Heart left ventricle (tissue), 16 donors: ENCODE measurements at regions not wholly inside any gene's neighbourhood (a gene's known extent, or its start where the extent isn't known, plus 50 kb on each side); places are given as distances from the start of the nearest gene placed in this dataset.
A peak's percentile ranks its signal among the peaks of the same experiment; 100 is the strongest.

Experiments used
- ATAC-seq, 4 donors: fragments of 200-7000 bp; cut with Tn5 transposase; one replicate each; pipeline ENCODE4 v1.9.1; 2020 to 2022; ENCODE audit warnings: moderate library complexity in 4 of 4, mild to moderate bottlenecking in 3 of 4, moderate number of reproducible peaks in 1 of 4
- DNase-seq, 5 donors: peaks; one replicate each; pipeline ENCODE4 v3.0.0-alpha.2; 2020
- H3K27ac ChIP-seq, 12 donors: fragments of 200-600 bp; sonication (generic) in 4 of 12; one replicate each; pipeline versions ENCODE4 v1.5.0 to v1.8.0; 2016 to 2022; ENCODE audit warnings: mild to moderate bottlenecking in 2 of 12
- H3K27me3 ChIP-seq, 9 donors: fragments of 200-600 bp; sonication (generic) in 2 of 9; one replicate each; pipeline versions ENCODE4 v1.5.1 to v1.8.0; 2016 to 2022; ENCODE audit warnings: mild to moderate bottlenecking in 3 of 9
- H3K36me3 ChIP-seq, 9 donors: fragments of 200-600 bp; sonication (generic) in 2 of 9; one replicate each; pipeline versions ENCODE4 v1.5.0 to v1.8.0; 2018 to 2022; ENCODE audit warnings: mild to moderate bottlenecking in 2 of 9
- H3K4me1 ChIP-seq, 12 donors: fragments of 200-600 bp; sonication (generic) in 4 of 12; one replicate each; pipeline versions ENCODE4 v1.5.0 to v1.8.0; 2016 to 2022; ENCODE audit warnings: mild to moderate bottlenecking in 3 of 12
- H3K4me3 ChIP-seq, 12 donors: fragments of 200-600 bp; sonication (generic) in 4 of 12; one replicate each; pipeline versions ENCODE4 v1.5.0 to v1.8.0; 2017 to 2022; ENCODE audit warnings: mild to moderate bottlenecking in 9 of 12, moderate library complexity in 4 of 12
- H3K9me3 ChIP-seq, 12 donors: fragments of 200-600 bp; sonication (generic) in 4 of 12; one replicate each; pipeline versions ENCODE4 v1.5.0 to v1.8.0; 2016 to 2022; ENCODE audit warnings: mild to moderate bottlenecking in 1 of 12
- CTCF ChIP-seq, 12 donors: fragments of 200-600 bp; sonication (generic) in 4 of 12; IDR thresholded peaks; one replicate each; pipeline versions ENCODE4 v1.5.0 to v1.8.0; 2018 to 2022; ENCODE audit warnings: antibody characterized with exemption in 12 of 12, mild to moderate bottlenecking in 5 of 12
- POLR2A ChIP-seq, 2 donors: fragments of 450-650 bp; IDR thresholded peaks; one replicate each; pipeline ENCODE4 v1.6.1; 2017; ENCODE audit warnings: antibody characterized with exemption in 2 of 2, mild to moderate bottlenecking in 2 of 2, moderate library complexity in 2 of 2
- WGBS, 4 donors: extraction: QIAGEN DNeasy Blood & Tissue Kit in 2 of 4; methylation state at CpG; one replicate each; pipeline versions ENCODE4 v1.1.5 to v1.1.7; 2013 to 2018; 5-methylcytosine and 5-hydroxymethylcytosine counted together
- intact Hi-C, 10 donors: fragments of 100-400 bp; cut with DNase I; formaldehyde crosslinking; loops; one replicate each; pipeline versions ENCODE4 v1.11.1 to v1.14.2; 2022
- donor health status: ischemic (EF 13 %, LVEDD 7.1; RV severe dilation, severe dysfunction).
- donor health status: healthy with polysubstance abuse.
- donor health status: DM: no; HTN: yes; CAD: no.
- donor health status: DM: no; HTN: no; CAD: no.
- donor health status: ischemic (EF 25% LVEDD 6.9; RV normal size, moderate dysfunction).
- donor health status: ischemic (EF 25% LVEDD 5.7; RV mildly dilated, moderate dysfunction).
- donor health status: healthy.
- donor health status: DM: yes; HTN: yes; CAD: no.
- donor health status: ischemic (EF 35%, LVEDD 5.7; RV mildly dilated, moderate dysfunction).
- donor health status: nonischemic (EF 11% LVEDD 7.7; RV severe dilation, severe dysfunction).
- donor health status: DM: yes; HTN: yes; CAD: no.
- donor health status: PGD.
- donor health status: ischemic (EF 29% LVEDD 5.4; RV normal size, mild dysfunction).
- donor health status: nonischemic (EF 23%, LVEDD 6.1; RV moderate dilation, normal function).

DNA sequence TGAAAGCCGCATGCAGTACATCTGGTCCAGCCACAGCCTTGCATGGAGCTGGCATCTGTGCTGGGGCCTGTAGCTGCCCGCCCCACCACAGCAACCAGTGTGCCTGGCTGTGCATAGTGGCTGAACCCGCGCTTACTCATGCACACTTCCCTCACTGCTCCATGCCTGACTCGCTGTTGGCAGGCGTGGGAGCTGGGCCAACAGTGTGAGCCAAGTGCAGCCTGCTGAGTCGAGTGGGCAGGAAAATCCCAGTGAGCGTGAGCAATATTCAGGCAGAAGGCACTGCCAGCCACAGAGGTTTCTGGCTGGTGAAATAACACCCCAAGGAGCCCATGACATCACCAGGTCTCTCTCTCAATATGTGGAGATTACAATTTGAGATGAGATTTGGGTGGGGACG, 1674.1 kb upstream of the TMEFF2 start:
- H3K27ac ChIP-seq: no peak overlapping the region
- ATAC-seq (no peak), DNase-seq (peak in 1 of 5 donors; percentile 31)
- H3K27me3 ChIP-seq: no peaks in the 10 kb centered on the region
- 78 to 86% (median 83%) methylated on average over 5 to 9 of the region's 9 CpGs for WGBS, 4 donors
- intact Hi-C loops: no loop called here
- H3K36me3 ChIP-seq: no peaks in the 10 kb centered on the region
- no peak overlapping the region for H3K4me3 ChIP-seq
- TF ChIP-seq POLR2A (IDR thresholded peaks at IDR 0.05): no peak
- no peak for TF ChIP-seq CTCF (IDR thresholded peaks at IDR 0.05)
- peaks cover 0 to 16% (median 0%) of the 10 kb centered on the region in 12 donors for H3K9me3 ChIP-seq
- no peaks in the 10 kb centered on the region for H3K4me1 ChIP-seq

GRCh38 chr2:193868132-193868531, 1673.4 kb upstream of the TMEFF2 start:
- Histone ChIP-seq H3K4me3 (no peak overlapping the region), H3K27ac (no peak overlapping the region), H3K27me3 (no peaks in the 10 kb centered on the region), H3K4me1 (no peaks in the 10 kb centered on the region), H3K36me3 (no peaks in the 10 kb centered on the region), H3K9me3 (peaks cover 0 to 16% (median 0%) of the 10 kb centered on the region in 12 donors)
- ATAC-seq (no peak), DNase-seq (peak in 1 of 5 donors; percentile 11)
- TF ChIP-seq CTCF (IDR thresholded peaks at IDR 0.05) (no peak), POLR2A (IDR thresholded peaks at IDR 0.05) (no peak)
- 73 to 82% (median 77%) methylated on average over 5 of the region's 5 CpGs for WGBS, 4 donors
- intact Hi-C loops: no loop called here

GRCh38 chr2:193867454-193867853, 1672.7 kb upstream of the TMEFF2 start:
- WGBS, 4 donors: 82 to 86% (median 83%) methylated on average over 7 to 11 of the region's 11 CpGs
- intact Hi-C loops: no loop called here
- no peaks in the 10 kb centered on the region for H3K27me3 ChIP-seq
- H3K9me3 ChIP-seq: peaks cover 0 to 16% (median 0%) of the 10 kb centered on the region in 12 donors
- H3K36me3 ChIP-seq: no peaks in the 10 kb centered on the region
- H3K27ac ChIP-seq: no peak overlapping the region
- ATAC-seq: no peak
- no peak overlapping the region for H3K4me3 ChIP-seq
- no peaks in the 10 kb centered on the region for H3K4me1 ChIP-seq
- no peak for DNase-seq
- no peak for TF ChIP-seq CTCF (IDR thresholded peaks at IDR 0.05)
- no peak for TF ChIP-seq POLR2A (IDR thresholded peaks at IDR 0.05)

DNA sequence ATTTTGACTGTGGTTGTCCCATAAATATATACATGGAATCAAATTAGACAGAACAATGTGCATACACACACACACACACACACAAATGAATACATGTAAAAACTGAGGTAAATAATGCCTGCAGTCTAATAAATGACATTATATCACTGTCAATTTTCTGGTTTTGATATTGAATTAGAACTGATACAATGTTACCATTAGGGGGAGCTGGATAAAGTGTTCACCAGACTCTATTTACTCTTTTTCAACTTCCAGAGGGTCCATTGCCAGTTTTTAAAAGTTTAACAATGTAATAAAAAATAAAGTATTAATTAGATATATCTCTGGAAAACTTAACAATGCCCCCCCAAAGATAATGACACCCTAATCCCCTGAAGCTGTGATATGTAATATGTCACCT, 1666.8 kb upstream of the TMEFF2 start:
- no peak for ATAC-seq
- Histone ChIP-seq H3K4me3 (no peak overlapping the region), H3K9me3 (peaks cover 0 to 4% (median 0%) of the 10 kb centered on the region in 12 donors), H3K4me1 (no peaks in the 10 kb centered on the region), H3K27ac (no peak overlapping the region), H3K27me3 (no peaks in the 10 kb centered on the region), H3K36me3 (no peaks in the 10 kb centered on the region)
- DNase-seq: no peak
- TF ChIP-seq CTCF (IDR thresholded peaks at IDR 0.05) (no peak), POLR2A (IDR thresholded peaks at IDR 0.05) (no peak)
- intact Hi-C loops: no loop called here
